A673 (cell line): ENCODE measurements at regions not wholly inside any gene's neighbourhood (a gene's known extent, or its start where the extent isn't known, plus 50 kb on each side); places are given as distances from the start of the nearest gene placed in this dataset.

Source experiments
- BruUV-seq: library from RNA; stranded (reverse); fragments of 400-500 nt; replicated peaks from 2 replicates; lab custom pipeline; 2021; lab: Mats Ljungman, UMichigan
- CTCF ChIA-PET: fragments of 300-600 bp; sonication (Branson Sonifier 250); formaldehyde crosslinking; loops from one replicate; lab custom pipeline; 2022; ENCODE audit warnings: antibody characterized with exemption; lab: Charles Lee
- POLR2A ChIA-PET: fragments of 300-600 bp; sonication (Branson Sonifier 250); formaldehyde crosslinking; loops from one replicate; lab custom pipeline; 2022; ENCODE audit warnings: antibody characterized with exemption; ENCODE audit not compliant: low non-redundant PET; lab: Charles Lee
- DNase-seq: peaks from one replicate; pipeline ENCODE4 v3.0.0-alpha.2; 2015; ENCODE audit warnings: low spot score
- H3K27ac ChIP-seq: fragments of 200-600 bp; sonication (generic); 2 replicates; pipeline ENCODE4 v1.5.1; 2016; ENCODE audit warnings: mixed run types, low read depth, mild to moderate bottlenecking, mixed read lengths, antibody characterized with exemption, low read length; ENCODE audit not compliant: poor library complexity, severe bottlenecking
- H3K27me3 ChIP-seq: fragments of 200-600 bp; sonication (generic); replicated peaks from 2 replicates; pipeline ENCODE4 v1.6.1; 2017; ENCODE audit warnings: mixed run types, low read depth, mild to moderate bottlenecking, mixed read lengths, antibody characterized with exemption, low read length; ENCODE audit not compliant: insufficient read depth, poor library complexity
- H3K36me3 ChIP-seq: fragments of 200-600 bp; sonication (generic); 2 replicates; pipeline ENCODE4 v1.6.1; 2016; ENCODE audit warnings: mixed run types, mild to moderate bottlenecking, mixed read lengths, antibody characterized with exemption, low read length; ENCODE audit not compliant: insufficient read depth, poor library complexity, severe bottlenecking
- H3K4me1 ChIP-seq: fragments of 200-600 bp; sonication (generic); 2 replicates; pipeline ENCODE4 v1.6.1; 2017; ENCODE audit warnings: mixed run types, mild to moderate bottlenecking, mixed read lengths, antibody characterized with exemption, low read length; ENCODE audit not compliant: insufficient read depth, poor library complexity, severe bottlenecking
- H3K4me3 ChIP-seq: fragments of 200-600 bp; sonication (generic); 2 replicates; pipeline ENCODE4 v1.5.1; 2016; ENCODE audit warnings: low read depth, mixed run types, mild to moderate bottlenecking, mixed read lengths, low read length; ENCODE audit not compliant: poor library complexity, severe bottlenecking
- H3K9me3 ChIP-seq: fragments of 200-600 bp; sonication (generic); 2 replicates; pipeline ENCODE4 v1.6.1; 2016; ENCODE audit warnings: mixed run types, low read depth, mild to moderate bottlenecking, mixed read lengths, antibody characterized with exemption, low read length; ENCODE audit not compliant: poor library complexity, severe bottlenecking
- CTCF ChIP-seq: fragments of 300-800, 200-600 bp; sonication (generic); conservative IDR thresholded peaks from 2 replicates; pipeline ENCODE4 v1.5.1; 2017; ENCODE audit warnings: low read depth, mild to moderate bottlenecking, antibody characterized with exemption, low read length, moderate library complexity, mixed read lengths
- EZH2 ChIP-seq: fragments of 200-600 bp; sonication (generic); IDR thresholded peaks from 2 replicates; pipeline ENCODE4 v1.6.1; 2017; ENCODE audit warnings: borderline replicate concordance, low read depth, mild to moderate bottlenecking, mixed read lengths, antibody characterized with exemption, low read length; ENCODE audit not compliant: poor library complexity, severe bottlenecking
- intact Hi-C: fragments of 100-400 bp; cut with micrococcal nuclease; formaldehyde crosslinking; loops from one replicate; pipeline ENCODE4 v1.10.0; 2022; ENCODE audit not compliant: unreplicated experiment

- H3K4me3 ChIP-seq: no peak overlapping the region
- TF ChIP-seq CTCF (no peak), EZH2 (no peak)
- ChIA-PET CTCF (no interaction called here), POLR2A (no interaction called here)
- intact Hi-C loops: no loop called here
- BruUV-seq: no TSS peak
- DNase-seq: no peak
- H3K27ac ChIP-seq: no peak overlapping the region
- no peaks in the 10 kb centered on the region for H3K36me3 ChIP-seq
- H3K4me1 ChIP-seq: no peaks in the 10 kb centered on the region
- no peaks in the 10 kb centered on the region for H3K9me3 ChIP-seq
- no peaks in the 10 kb centered on the region for H3K27me3 ChIP-seq
Observed at GRCh38 chr13:34040863-34041262, 222.9 kb downstream of the RFC3 start.

DNA sequence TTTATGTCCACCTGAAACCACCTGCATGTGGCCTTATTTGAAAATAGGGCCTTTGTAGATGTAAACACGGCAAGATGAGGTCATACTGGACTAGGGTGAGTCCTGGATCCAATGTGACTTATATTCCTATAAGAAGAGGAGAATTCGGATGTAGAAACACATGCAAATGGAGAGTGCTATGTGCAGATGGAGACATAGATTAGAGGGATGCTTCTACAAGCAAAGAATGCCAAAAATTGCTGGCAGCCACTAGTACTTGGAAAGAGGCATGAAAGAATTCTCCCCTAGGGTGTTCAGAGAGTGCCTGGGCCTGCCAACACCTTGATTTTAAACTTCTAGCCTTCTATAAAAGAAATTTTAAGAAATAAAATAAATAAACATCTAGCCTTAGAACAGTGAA lies 226.1 kb downstream of the RFC3 start:
- no TSS peak for BruUV-seq
- ChIA-PET POLR2A (no interaction called here), CTCF (no interaction called here)
- intact Hi-C loops: no loop called here
- H3K4me3 ChIP-seq: no peak overlapping the region
- H3K36me3 ChIP-seq: no peaks in the 10 kb centered on the region
- no peaks in the 10 kb centered on the region for H3K27me3 ChIP-seq
- no peaks in the 10 kb centered on the region for H3K4me1 ChIP-seq
- H3K27ac ChIP-seq: no peak overlapping the region
- no peaks in the 10 kb centered on the region for H3K9me3 ChIP-seq
- TF ChIP-seq CTCF (no peak), EZH2 (no peak)
- DNase-seq: no peak

DNA sequence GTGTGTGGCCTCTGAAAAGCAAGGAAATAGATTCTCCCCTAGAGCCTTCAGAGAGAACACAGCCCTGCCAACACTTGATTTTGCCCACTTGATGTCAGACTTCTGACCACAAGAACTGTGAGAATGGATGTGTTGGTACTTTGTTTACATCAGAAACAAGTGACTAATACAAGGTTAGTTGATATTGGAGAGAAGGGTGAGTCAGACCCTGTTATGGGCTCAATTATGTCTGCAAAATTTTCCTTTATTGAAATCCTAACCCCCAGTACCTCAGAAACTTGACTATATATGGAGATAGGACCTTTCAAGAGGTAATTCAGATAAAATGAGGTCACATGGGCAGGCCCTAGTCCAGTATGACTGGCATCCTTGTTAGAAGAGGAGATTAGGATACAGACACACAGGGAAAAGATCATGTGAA lies 226.7 kb downstream of the RFC3 start:
- ChIA-PET CTCF (no interaction called here), POLR2A (no interaction called here)
- H3K4me1 ChIP-seq: no peaks in the 10 kb centered on the region
- intact Hi-C loops: no loop called here
- no peaks in the 10 kb centered on the region for H3K9me3 ChIP-seq
- H3K4me3 ChIP-seq: no peak overlapping the region
- TF ChIP-seq EZH2 (no peak), CTCF (no peak)
- no peak overlapping the region for H3K27ac ChIP-seq
- no peaks in the 10 kb centered on the region for H3K27me3 ChIP-seq
- H3K36me3 ChIP-seq: no peaks in the 10 kb centered on the region
- no peak for DNase-seq
- BruUV-seq: no TSS peak
